Activated T-cell treated with anti-CD3 and anti-CD28 coated beads, Interleukin-2, amount 50 U/mL, for 4 hours (primary cell): ENCODE measurements at regions not wholly inside any gene's neighbourhood (a gene's known extent, or its start where the extent isn't known, plus 50 kb on each side); places are given as distances from the start of the nearest gene placed in this dataset.
A peak's percentile ranks its signal among the peaks of the same experiment; 100 is the strongest.

Experiments
- ATAC-seq, 2 donors: fragments of 200-7000 bp; cut with Tn5 transposase; one replicate each; pipeline ENCODE4 v1.10.0; 2021
- DNase-seq: peaks from one replicate; pipeline ENCODE4 v3.0.0-alpha.2; 2020
- H3K27me3 Mint-ChIP-seq: one replicate; pipeline ENCODE4 v1.8.0; 2021; ENCODE audit warnings: low read depth, mixed read lengths
- H3K36me3 Mint-ChIP-seq: one replicate; pipeline ENCODE4 v1.8.0; 2022; ENCODE audit warnings: mixed read lengths; ENCODE audit not compliant: insufficient read depth
- H3K4me1 Mint-ChIP-seq: one replicate; pipeline ENCODE4 v1.8.0; 2021; ENCODE audit warnings: low read depth, mixed read lengths
- H3K4me3 Mint-ChIP-seq: one replicate; pipeline ENCODE4 v1.8.0; 2021; ENCODE audit warnings: mild to moderate bottlenecking, moderate library complexity, mixed read lengths
- H3K9me3 Mint-ChIP-seq: one replicate; pipeline ENCODE4 v1.8.0; 2021; ENCODE audit warnings: mixed read lengths

DNA sequence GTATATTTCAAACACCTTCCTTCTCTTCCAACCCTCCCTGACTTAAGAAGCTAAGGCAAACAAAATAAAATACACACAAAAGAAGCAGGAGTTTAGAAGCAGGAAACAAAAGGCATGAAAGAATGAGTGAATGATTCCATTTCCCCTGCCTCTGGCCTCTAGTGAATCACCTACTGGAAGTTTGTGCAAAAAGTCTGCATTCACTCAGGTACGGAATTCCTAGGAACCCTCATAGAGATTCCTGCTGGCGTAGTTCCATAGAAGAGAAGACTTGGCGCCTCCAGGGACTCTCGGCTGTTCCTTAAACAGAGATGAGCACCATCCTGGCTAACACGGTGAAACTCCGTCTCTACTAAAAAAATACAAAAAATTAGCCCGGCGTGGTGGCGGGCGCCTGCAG lies 125.9 kb upstream of the TBL1X start:
- no peaks in the 10 kb centered on the region for H3K9me3 Mint-ChIP-seq
- H3K4me3 Mint-ChIP-seq = no peak overlapping the region
- ATAC-seq = no peak
- no peak for DNase-seq
- no peaks in the 10 kb centered on the region for H3K36me3 Mint-ChIP-seq
- H3K27me3 Mint-ChIP-seq = no peaks in the 10 kb centered on the region
- H3K4me1 Mint-ChIP-seq = peaks cover 44% of the 10 kb centered on the region

DNA sequence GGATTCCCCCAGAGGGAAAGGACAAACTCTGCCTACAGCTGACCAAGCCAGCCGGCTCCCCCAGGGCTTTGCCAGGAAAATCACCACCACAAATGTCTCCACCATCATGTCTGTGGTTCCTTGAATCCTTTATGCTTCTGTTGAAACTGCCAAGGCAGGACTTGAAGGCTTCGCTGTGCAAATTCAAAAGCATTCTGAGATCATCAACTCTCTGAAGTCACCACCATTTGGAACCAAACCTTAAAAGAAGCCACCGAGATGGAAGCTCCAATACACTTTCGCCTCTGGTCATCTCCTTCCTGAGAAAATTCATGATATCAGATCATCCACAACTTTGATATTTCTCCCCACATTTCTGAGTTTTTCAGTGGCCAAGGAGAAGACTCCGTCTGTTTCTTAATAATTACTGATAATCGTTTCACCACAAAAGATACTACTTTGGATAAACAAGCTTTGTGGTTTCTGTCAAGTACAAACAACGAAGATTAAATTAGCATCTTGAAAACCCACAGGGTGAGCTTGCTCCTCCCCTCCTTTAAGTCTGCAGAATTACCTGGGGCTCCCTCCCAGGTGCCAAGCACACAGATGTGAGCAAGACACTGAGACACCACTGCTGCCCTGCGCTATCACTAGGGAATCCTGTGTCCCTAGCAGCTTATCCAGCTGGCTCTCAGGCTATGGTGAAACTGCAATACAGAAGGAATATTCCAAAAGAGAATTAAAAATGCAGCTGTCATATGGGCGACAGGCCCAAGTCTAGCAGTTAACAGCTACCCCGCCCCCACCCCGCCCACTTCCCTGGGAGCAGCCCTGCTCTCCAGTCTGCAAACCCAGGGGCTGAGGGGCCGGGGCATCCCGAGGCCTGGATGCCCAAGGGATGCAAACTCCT lies 125.0 kb upstream of the TBL1X start:
- Mint-ChIP-seq H3K9me3 (no peaks in the 10 kb centered on the region), H3K4me1 (peaks cover 44% of the 10 kb centered on the region), H3K27me3 (no peaks in the 10 kb centered on the region), H3K4me3 (no peak overlapping the region), H3K36me3 (no peaks in the 10 kb centered on the region)
- ATAC-seq = no peak
- no peak for DNase-seq

DNA sequence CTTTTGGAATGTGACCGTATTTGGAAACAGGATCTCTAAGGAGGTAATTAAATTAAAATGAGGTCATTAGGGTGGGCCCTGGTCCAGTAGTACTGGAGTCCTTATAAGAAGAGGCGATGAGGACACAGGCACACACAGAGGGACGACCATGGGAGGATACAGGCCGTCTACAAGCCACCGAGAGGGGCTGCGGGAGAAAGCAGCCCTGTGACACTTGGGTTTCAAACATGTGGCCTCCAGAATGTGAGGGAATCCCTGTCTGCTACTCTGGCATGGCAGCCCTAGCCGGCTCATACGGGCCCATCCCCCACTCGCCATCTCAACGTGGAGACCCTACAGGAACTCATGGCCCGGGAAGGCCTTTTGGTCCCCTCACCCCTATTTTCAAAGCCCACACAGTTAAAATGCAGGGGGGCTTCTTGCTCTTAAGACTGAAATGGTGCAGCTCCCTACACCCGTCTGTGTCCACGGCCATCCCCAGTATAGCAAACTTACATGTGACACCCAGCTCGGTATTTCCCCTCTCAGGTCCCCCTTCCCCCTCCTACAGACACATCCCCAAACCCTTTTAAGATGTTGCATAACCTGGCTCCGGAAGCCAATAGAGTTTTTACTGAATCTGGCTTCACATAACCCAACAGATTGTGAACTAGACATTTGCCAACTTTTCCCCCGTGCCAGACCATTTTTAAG lies 124.1 kb upstream of the TBL1X start:
- Mint-ChIP-seq H3K9me3 (no peaks in the 10 kb centered on the region), H3K4me3 (peak overlapping the region; percentile 68), H3K4me1 (peaks cover 42% of the 10 kb centered on the region), H3K36me3 (no peaks in the 10 kb centered on the region), H3K27me3 (no peaks in the 10 kb centered on the region)
- DNase-seq (no peak), ATAC-seq (peak; percentile 42 to 50)

DNA sequence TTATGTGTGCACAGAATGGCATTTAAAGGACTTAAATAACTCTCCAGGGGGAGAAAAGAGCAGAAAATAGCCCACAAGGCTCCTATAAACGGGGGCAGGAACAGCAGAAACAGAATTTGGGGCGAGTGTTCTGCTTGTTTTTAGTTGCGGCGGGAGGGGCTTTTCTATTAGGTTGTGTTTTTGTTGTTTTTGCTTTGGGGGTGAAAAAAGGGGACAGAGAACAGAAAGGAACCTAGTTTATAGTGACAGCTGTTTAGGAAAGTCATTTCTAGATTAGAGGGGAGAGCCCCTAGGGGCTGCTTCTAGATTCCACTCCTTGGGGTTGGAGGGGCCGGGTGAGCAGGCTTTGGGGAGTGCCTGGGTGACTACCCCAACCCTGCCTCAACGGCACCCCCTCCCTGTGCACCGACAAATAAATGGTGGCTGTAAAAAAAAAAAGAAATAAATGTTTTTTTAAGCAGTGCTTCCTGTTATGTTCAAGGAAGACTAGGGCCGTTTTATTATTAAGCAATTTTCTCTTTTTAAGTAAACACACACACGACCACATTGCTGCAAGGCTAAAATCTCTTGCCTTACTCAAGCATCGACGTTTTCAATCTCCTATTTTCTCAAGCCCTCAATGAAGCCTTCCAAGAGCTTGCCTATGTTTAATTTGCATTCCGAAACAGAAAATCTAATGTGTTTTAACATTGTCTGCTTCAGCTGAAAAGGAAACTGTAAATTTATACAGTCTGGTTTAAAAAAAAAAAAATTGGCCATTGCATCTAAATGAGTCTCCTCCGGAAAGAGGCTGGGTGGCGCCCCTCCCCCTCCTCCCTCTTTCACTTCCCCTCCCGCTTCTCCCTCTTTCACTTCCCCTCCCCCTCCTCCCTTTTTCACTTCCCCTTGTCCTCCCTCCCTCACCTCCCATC lies 123.3 kb upstream of the TBL1X start:
- Mint-ChIP-seq H3K9me3 (no peaks in the 10 kb centered on the region), H3K4me3 (peak overlapping the region; percentile 68), H3K27me3 (no peaks in the 10 kb centered on the region), H3K4me1 (peaks cover 34% of the 10 kb centered on the region), H3K36me3 (no peaks in the 10 kb centered on the region)
- ATAC-seq = peak; percentile 83
- DNase-seq = peak; percentile 43

DNA sequence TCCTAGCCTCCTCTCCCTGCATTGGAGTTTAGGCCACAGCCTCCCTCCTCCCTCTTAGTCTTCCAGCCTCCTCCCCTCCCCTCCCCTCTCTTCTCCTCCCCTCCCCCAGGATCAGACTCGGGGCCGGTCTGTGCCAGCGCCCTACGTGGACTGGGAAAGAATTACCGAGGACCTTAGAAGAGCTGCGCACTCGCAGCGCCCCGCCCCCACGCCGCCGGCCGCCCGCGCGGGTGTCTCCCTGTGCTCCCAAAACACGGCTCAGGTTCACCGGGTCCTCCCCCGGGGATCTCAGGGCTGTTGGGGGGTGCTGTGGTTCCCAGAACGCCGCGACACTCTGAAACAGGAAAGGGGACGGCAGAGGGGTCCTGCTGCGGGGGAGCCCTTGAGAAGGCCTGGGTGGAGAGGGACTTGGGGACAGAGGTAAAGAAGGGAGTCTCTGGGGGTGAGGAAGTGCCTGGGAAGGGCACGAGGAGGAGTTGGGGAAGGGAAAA lies 122.3 kb upstream of the TBL1X start:
- H3K9me3 Mint-ChIP-seq = no peaks in the 10 kb centered on the region
- H3K27me3 Mint-ChIP-seq = no peaks in the 10 kb centered on the region
- H3K36me3 Mint-ChIP-seq = no peaks in the 10 kb centered on the region
- peaks cover 29% of the 10 kb centered on the region for H3K4me1 Mint-ChIP-seq
- H3K4me3 Mint-ChIP-seq = peak overlapping the region; percentile 50
- ATAC-seq = peak; percentile 15 to 33
- DNase-seq = peak; percentile 34

DNA sequence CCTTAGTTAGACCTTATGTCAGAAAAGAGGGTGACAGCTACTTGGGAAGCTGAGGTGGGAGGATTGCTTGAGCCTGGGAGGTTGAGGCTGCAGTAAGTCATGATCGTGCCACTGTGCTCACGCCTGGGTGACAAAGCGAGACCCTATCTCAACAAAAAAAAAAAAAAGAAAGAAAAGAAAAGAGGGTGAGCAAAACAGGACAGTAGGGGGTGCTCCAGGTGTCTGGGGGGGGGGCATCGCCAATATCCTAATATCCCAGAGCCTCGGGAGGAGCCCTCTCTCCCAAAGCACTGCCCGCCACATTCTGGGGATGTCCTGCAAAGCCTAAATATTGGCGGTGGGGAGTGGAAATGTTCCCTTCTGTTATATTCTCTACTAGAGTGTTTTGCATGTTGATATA lies 120.9 kb upstream of the TBL1X start:
- Mint-ChIP-seq H3K4me1 (peaks cover 23% of the 10 kb centered on the region), H3K27me3 (no peaks in the 10 kb centered on the region), H3K4me3 (no peak overlapping the region), H3K9me3 (no peaks in the 10 kb centered on the region), H3K36me3 (no peaks in the 10 kb centered on the region)
- no peak for DNase-seq
- no peak for ATAC-seq

DNA sequence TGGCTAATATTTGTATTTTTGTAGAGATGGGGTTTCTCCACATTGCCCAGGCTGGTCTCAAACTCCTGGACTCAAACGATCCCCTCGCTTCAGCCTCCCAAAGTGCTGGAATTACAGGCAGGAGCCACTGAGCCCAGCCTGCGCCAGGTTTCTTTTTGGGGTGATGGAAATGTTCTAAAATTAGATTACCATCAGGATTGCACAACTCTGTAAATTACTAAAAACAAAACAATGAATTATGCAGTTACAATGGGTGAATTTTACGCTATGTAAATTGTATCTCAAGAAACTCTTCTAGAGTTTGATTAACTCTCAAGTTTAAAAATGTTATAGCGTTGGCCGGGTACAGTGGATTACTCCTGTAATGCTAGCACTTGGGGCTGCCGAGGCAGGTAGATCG lies 118.9 kb upstream of the TBL1X start:
- no peak overlapping the region for H3K4me3 Mint-ChIP-seq
- DNase-seq = no peak
- no peaks in the 10 kb centered on the region for H3K9me3 Mint-ChIP-seq
- H3K36me3 Mint-ChIP-seq = no peaks in the 10 kb centered on the region
- no peak for ATAC-seq
- H3K4me1 Mint-ChIP-seq = peaks cover 10% of the 10 kb centered on the region
- no peaks in the 10 kb centered on the region for H3K27me3 Mint-ChIP-seq

DNA sequence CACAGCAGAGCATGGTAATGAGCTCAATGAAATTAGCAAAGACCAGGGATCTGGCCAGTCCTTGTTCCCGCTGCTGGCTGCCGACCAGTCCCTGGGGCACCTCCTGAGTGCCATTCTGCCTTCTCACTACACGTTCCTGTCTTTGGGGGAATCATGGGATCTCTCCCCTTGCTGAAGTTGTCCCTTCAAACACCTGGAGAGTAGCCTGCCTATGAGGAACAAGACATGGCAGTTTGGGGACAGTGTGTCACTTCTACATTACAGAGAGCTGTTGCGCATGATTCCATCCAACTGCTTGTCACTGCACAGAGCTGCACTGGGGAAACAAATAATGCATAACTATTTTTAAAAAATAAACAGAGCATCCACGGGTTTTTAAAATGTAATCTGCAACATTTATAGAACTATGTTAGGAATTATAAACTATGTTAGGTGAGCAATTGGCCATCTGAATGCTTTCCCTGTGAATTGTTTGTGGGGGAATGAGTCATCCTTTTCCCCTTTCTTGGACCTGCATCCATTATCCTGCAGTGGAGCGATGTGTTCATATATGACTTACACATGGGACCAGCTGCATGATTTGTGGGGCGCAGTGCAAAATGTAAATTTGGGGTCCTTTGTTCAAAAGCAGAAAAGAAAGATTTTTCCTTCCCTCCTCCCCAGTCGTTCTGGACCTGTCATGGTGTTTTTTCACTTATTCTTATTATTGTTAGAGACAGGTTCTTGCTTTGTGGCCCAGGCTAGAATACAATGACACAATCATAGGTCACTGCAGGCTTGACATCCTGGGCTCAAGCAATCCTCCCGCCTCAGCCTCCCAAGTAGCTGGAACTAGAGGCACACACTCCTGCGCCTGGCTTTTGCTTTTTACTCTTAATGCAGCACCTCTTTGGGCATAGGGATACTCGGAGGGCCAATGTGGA lies 115.0 kb upstream of the TBL1X start:
- H3K4me1 Mint-ChIP-seq = peaks cover 21% of the 10 kb centered on the region
- ATAC-seq (no peak), DNase-seq (no peak)
- no peak overlapping the region for H3K4me3 Mint-ChIP-seq
- no peaks in the 10 kb centered on the region for H3K27me3 Mint-ChIP-seq
- H3K36me3 Mint-ChIP-seq = no peaks in the 10 kb centered on the region
- H3K9me3 Mint-ChIP-seq = no peaks in the 10 kb centered on the region

DNA sequence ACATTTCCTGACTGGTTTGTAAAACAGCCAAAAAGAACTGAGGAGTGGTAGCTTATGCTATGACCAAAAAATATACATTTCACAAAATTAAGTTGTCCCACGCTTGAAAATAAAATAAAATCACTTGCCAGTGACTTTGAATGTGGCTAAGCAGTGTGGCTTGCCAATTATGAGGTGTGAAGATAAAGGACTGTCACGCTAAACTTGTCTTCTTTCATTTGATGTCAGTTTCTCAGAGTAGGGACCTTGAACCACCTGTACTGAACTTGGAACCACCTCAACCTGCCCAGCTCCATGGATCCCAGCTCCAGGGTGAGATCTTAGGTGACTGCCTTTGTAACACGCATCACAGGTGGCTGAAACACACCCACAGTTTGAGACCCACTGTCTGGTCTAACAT lies 113.7 kb upstream of the TBL1X start:
- Mint-ChIP-seq H3K27me3 (no peaks in the 10 kb centered on the region), H3K36me3 (no peaks in the 10 kb centered on the region), H3K9me3 (peaks cover 6% of the 10 kb centered on the region), H3K4me3 (no peak overlapping the region), H3K4me1 (peaks cover 31% of the 10 kb centered on the region)
- no peak for ATAC-seq
- no peak for DNase-seq

DNA sequence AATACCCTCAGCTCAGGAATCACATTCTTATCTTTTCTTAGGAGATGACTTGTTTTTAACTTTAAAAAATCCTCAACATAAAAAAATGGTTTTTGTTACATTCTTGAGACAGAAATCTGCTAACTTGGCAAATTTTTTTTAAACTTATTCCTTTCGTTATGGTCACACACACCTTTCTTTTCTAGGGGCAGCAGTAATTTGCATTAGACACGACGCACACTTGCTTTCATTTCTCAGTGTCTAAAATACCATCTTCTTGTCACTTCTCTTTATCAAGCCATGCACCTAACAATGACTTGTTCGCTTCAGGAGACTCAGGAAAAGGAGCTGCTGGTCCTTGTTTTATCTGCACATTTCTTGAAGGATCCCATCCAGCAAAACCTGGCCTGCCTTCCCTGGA lies 112.6 kb upstream of the TBL1X start:
- Mint-ChIP-seq H3K4me1 (peaks cover 36% of the 10 kb centered on the region), H3K4me3 (peak overlapping the region; percentile 62), H3K9me3 (peaks cover 8% of the 10 kb centered on the region), H3K27me3 (no peaks in the 10 kb centered on the region), H3K36me3 (no peaks in the 10 kb centered on the region)
- DNase-seq = no peak
- ATAC-seq = peak; percentile 10 to 13

DNA sequence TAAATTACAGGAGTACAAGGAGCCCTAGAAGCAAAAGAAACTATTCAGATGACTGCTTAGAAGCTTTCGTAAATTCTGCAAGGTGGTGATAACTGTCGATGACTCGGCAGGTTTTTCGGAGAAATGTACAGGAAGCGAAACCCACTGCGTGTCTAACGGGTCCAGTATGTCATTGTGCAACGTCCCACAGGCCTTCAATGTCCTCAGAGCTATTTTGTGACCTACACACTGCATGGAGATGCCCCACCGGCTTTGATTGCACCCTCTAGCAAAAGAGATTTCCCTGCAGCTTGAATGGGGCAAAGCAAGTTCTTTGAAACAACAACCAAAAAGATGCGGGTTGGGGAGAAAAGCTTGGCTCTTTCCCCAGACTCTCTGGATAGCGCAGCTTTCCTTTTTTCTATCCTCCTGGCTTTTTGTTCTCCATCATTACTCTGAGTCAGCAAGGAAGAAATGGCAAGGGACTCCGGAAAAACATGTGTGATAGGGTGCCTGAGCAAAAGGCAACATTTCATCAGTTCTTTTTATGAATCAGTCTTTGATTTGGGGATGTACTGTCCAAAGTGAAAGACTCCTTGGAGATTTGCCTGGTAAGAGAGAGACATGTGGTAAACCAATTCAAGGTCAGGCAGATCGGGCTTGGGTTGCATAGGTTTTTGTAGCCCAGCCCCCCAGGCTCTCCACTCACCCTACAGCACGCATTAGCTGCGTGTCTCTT lies 112.0 kb upstream of the TBL1X start:
- H3K27me3 Mint-ChIP-seq = no peaks in the 10 kb centered on the region
- DNase-seq (no peak), ATAC-seq (peak; percentile 48 to 68)
- peaks cover 36% of the 10 kb centered on the region for H3K4me1 Mint-ChIP-seq
- H3K9me3 Mint-ChIP-seq = peaks cover 8% of the 10 kb centered on the region
- H3K36me3 Mint-ChIP-seq = no peaks in the 10 kb centered on the region
- H3K4me3 Mint-ChIP-seq = peak overlapping the region; percentile 62

DNA sequence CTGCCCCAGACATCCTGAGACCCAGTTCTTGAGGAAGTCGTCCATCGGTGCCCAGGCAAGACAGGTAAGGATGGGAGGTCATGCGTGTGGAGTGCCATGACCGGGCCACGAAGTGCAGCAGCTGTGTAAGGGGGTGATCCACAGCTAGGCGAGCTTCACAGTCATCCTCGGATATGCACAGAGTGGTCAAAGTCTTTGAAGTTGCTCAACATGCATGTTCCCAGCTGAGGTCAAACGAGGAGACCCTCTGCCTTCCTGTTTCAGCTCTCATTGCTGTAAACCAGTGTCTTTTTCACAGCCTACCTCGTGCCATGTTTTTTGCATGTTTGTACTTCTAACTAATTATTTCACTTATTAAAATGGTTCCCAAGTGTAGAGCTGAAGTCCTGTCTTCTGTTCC lies 109.9 kb upstream of the TBL1X start:
- Mint-ChIP-seq H3K36me3 (no peaks in the 10 kb centered on the region), H3K27me3 (no peaks in the 10 kb centered on the region), H3K4me1 (peaks cover 36% of the 10 kb centered on the region), H3K4me3 (no peak overlapping the region), H3K9me3 (peaks cover 8% of the 10 kb centered on the region)
- no peak for ATAC-seq
- DNase-seq = no peak

DNA sequence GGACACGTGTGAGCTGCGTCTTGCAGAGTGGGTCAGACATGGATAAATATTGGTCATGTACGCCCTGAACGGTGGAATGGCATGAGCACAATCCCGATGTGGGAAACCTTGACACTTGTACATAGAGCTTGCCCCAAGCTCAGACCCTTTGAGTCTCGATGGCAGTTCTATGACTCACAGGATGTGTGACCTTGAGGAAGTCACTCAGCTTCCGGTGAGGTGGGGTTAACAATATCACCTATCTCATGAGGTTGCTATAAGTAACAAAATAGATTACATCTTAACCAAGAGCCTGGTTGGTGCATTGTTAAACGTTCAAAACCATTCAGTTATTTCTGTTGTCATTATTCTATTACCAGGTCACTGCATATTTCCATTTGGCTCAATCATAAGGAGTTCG lies 109.1 kb upstream of the TBL1X start:
- H3K9me3 Mint-ChIP-seq = peaks cover 8% of the 10 kb centered on the region
- DNase-seq (no peak), ATAC-seq (no peak)
- H3K36me3 Mint-ChIP-seq = no peaks in the 10 kb centered on the region
- H3K4me3 Mint-ChIP-seq = no peak overlapping the region
- H3K4me1 Mint-ChIP-seq = peaks cover 36% of the 10 kb centered on the region
- H3K27me3 Mint-ChIP-seq = no peaks in the 10 kb centered on the region
